ENCODE measurements at regions not wholly inside any gene's neighbourhood (a gene's known extent, or its start where the extent isn't known, plus 50 kb on each side); places are given as distances from the start of the nearest gene placed in this dataset.

- TF ChIP-seq, protein P1, sequence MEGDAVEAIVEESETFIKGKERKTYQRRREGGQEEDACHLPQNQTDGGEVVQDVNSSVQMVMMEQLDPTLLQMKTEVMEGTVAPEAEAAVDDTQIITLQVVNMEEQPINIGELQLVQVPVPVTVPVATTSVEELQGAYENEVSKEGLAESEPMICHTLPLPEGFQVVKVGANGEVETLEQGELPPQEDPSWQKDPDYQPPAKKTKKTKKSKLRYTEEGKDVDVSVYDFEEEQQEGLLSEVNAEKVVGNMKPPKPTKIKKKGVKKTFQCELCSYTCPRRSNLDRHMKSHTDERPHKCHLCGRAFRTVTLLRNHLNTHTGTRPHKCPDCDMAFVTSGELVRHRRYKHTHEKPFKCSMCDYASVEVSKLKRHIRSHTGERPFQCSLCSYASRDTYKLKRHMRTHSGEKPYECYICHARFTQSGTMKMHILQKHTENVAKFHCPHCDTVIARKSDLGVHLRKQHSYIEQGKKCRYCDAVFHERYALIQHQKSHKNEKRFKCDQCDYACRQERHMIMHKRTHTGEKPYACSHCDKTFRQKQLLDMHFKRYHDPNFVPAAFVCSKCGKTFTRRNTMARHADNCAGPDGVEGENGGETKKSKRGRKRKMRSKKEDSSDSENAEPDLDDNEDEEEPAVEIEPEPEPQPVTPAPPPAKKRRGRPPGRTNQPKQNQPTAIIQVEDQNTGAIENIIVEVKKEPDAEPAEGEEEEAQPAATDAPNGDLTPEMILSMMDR (IDR thresholded peaks at IDR 0.05), result no peak
- no peak for TF ChIP-seq POLR2A (IDR thresholded peaks at IDR 0.05)
- TF ChIP-seq POLR2AphosphoS5 (IDR thresholded peaks at IDR 0.05), result no peak
These were observed 549.0 kb upstream of the RGS18 start for GRCh38 chr1:191609305-191609704.

All from upper lobe of left lung (tissue), 4 donors.